ENCODE measurements at regions not wholly inside any gene's neighbourhood (a gene's known extent, or its start where the extent isn't known, plus 50 kb on each side); places are given as distances from the start of the nearest gene placed in this dataset.

GRCh38 chr6:56716229-56716628, 73.5 kb upstream of the DST start:
- Histone ChIP-seq H3K9me2 (replicated peaks; ENCODE audit: low read depth, low read length) (no peaks in the 10 kb centered on the region), H3K9ac (ENCODE audit: low read depth, low read length, poor library complexity, severe bottlenecking) (no peak overlapping the region), H3K4me2 (ENCODE audit: low read depth, low read length, poor library complexity, severe bottlenecking) (no peak overlapping the region), H3K4me3 (ENCODE audit: low read length, poor library complexity, severe bottlenecking) (no peak overlapping the region), H3K79me2 (ENCODE audit: insufficient read depth, low read length) (no peaks in the 10 kb centered on the region; the same call in 1 of the 2 replicates), H3K4me1 (ENCODE audit: insufficient read depth, low read length, poor library complexity, severe bottlenecking) (peaks cover 31% of the 10 kb centered on the region), H3K9me3 (ENCODE audit: insufficient read depth, low read depth, low read length) (no peaks in the 10 kb centered on the region; the same call in 1 of the 2 replicates), H2AFZ (ENCODE audit: low read length) (no peak overlapping the region), H3K36me3 (ENCODE audit: insufficient read depth, low read length) (no peaks in the 10 kb centered on the region; the same call in 1 of the 2 replicates), H3F3A (ENCODE audit: low read depth) (peaks cover 3% of the 10 kb centered on the region; the same call in 1 of the 2 replicates), H3K27me3 (ENCODE audit: insufficient read depth, low read length, poor library complexity, severe bottlenecking) (no peaks in the 10 kb centered on the region), H4K20me1 (ENCODE audit: insufficient read depth, low read length, poor library complexity, severe bottlenecking) (peaks cover 7% of the 10 kb centered on the region)
- TF ChIP-seq EZH2phosphoT487 (IDR thresholded peaks at IDR 0.05; ENCODE audit: borderline replicate concordance): no peak
- TF ChIP-seq CTCF (conservative IDR thresholded peaks at IDR 0.05; ENCODE audit: low read length): no peak

- Histone ChIP-seq H3K27me3 (ENCODE audit: insufficient read depth, low read length, poor library complexity, severe bottlenecking) (no peaks in the 10 kb centered on the region), H3K4me3 (ENCODE audit: low read length, poor library complexity, severe bottlenecking) (no peak overlapping the region), H3K4me2 (ENCODE audit: low read depth, low read length, poor library complexity, severe bottlenecking) (no peak overlapping the region), H4K20me1 (ENCODE audit: insufficient read depth, low read length, poor library complexity, severe bottlenecking) (peaks cover 7% of the 10 kb centered on the region), H3K9ac (ENCODE audit: low read depth, low read length, poor library complexity, severe bottlenecking) (no peak overlapping the region), H3K36me3 (ENCODE audit: insufficient read depth, low read length) (no peaks in the 10 kb centered on the region; the same call in 1 of the 2 replicates), H3K9me2 (replicated peaks; ENCODE audit: low read depth, low read length) (no peaks in the 10 kb centered on the region), H3K4me1 (ENCODE audit: insufficient read depth, low read length, poor library complexity, severe bottlenecking) (peaks cover 31% of the 10 kb centered on the region), H2AFZ (ENCODE audit: low read length) (no peak overlapping the region), H3K79me2 (ENCODE audit: insufficient read depth, low read length) (no peaks in the 10 kb centered on the region; the same call in 1 of the 2 replicates), H3F3A (ENCODE audit: low read depth) (peaks cover 3% of the 10 kb centered on the region; the same call in 1 of the 2 replicates), H3K9me3 (ENCODE audit: insufficient read depth, low read depth, low read length) (no peaks in the 10 kb centered on the region; the same call in 1 of the 2 replicates)
- TF ChIP-seq CTCF (conservative IDR thresholded peaks at IDR 0.05; ENCODE audit: low read length) (no peak), EZH2phosphoT487 (IDR thresholded peaks at IDR 0.05; ENCODE audit: borderline replicate concordance) (no peak)
Observed at GRCh38 chr6:56715741-56716140, 73.1 kb upstream of the DST start.

- Histone ChIP-seq H2AFZ (ENCODE audit: low read length) (no peak overlapping the region), H3K9ac (ENCODE audit: low read depth, low read length, poor library complexity, severe bottlenecking) (no peak overlapping the region), H3K4me3 (ENCODE audit: low read length, poor library complexity, severe bottlenecking) (no peak overlapping the region), H3K9me2 (replicated peaks; ENCODE audit: low read depth, low read length) (no peaks in the 10 kb centered on the region), H3K79me2 (ENCODE audit: insufficient read depth, low read length) (no peaks in the 10 kb centered on the region; the same call in 1 of the 2 replicates), H3K4me2 (ENCODE audit: low read depth, low read length, poor library complexity, severe bottlenecking) (no peak overlapping the region), H3F3A (ENCODE audit: low read depth) (peaks cover 3% of the 10 kb centered on the region; the same call in 1 of the 2 replicates), H3K9me3 (ENCODE audit: insufficient read depth, low read depth, low read length) (no peaks in the 10 kb centered on the region; the same call in 1 of the 2 replicates), H3K4me1 (ENCODE audit: insufficient read depth, low read length, poor library complexity, severe bottlenecking) (peaks cover 31% of the 10 kb centered on the region), H3K36me3 (ENCODE audit: insufficient read depth, low read length) (no peaks in the 10 kb centered on the region; the same call in 1 of the 2 replicates), H4K20me1 (ENCODE audit: insufficient read depth, low read length, poor library complexity, severe bottlenecking) (peaks cover 7% of the 10 kb centered on the region), H3K27me3 (ENCODE audit: insufficient read depth, low read length, poor library complexity, severe bottlenecking) (no peaks in the 10 kb centered on the region)
- TF ChIP-seq CTCF (conservative IDR thresholded peaks at IDR 0.05; ENCODE audit: low read length) (no peak), EZH2phosphoT487 (IDR thresholded peaks at IDR 0.05; ENCODE audit: borderline replicate concordance) (no peak)
Observed at GRCh38 chr6:56714982-56715456, 72.3 kb upstream of the DST start.
